HG02852 (cell line): ENCODE measurements at regions not wholly inside any gene's neighbourhood (a gene's known extent, or its start where the extent isn't known, plus 50 kb on each side); places are given as distances from the start of the nearest gene placed in this dataset.
"Not testable (repeated sequence)": the region's sequence is repeated elsewhere in the genome, so short reads cannot be mapped to it uniquely, and the experiment has no call there.

Source experiments
- ATAC-seq: cut with Tn5 transposase; IDR thresholded peaks from one replicate; pipeline ENCODE4 v1.9.1; 2021; ENCODE audit warnings: mild to moderate bottlenecking, moderate library complexity; ENCODE audit not compliant: unreplicated experiment

GRCh38 chr17:70564006-70564620, 394.8 kb downstream of the KCNJ2 start:
- ATAC-seq, result no peak

DNA sequence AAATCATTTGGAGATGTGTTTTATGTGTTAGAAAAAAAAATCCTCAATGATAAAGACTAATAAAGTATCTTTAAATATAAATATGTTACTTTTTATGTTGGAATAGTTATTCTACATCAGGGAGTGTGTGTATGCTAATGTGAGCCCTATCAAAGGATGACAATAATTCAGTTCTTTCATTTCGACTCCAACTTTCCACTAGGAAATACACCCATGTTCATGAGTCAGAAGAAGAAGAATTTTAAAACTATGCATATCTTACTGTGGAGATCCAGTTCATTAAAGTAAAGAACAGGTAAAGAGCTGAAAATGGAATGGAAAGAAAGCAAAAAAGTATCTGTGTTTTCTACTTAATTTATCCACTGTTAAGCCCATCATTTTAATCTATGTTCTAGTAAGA, 399.8 kb downstream of the KCNJ2 start:
- ATAC-seq, result no peak

DNA sequence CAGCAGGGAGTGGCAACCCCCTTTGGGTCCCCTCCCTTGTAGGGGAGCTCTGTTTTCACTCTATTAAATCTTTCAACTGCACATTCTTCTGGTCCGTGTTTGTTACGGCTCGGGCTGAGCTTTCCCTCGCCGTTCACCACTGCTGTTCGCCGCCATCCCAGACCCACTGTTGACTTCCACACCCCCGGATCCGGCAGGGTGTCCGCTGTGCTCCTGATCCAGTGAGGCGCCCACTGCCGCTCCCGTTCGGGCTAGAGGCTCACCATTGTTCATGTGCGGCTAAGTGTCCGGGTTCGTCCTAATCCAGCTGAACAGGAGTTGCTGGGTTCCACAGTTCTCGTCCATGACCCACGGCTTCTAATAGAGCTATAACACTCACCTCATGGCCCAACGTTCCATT, 408.1 kb downstream of the KCNJ2 start:
- no peak for ATAC-seq

GRCh38 chr17:70581459-70581858, 412.1 kb downstream of the KCNJ2 start:
- no peak for ATAC-seq

DNA sequence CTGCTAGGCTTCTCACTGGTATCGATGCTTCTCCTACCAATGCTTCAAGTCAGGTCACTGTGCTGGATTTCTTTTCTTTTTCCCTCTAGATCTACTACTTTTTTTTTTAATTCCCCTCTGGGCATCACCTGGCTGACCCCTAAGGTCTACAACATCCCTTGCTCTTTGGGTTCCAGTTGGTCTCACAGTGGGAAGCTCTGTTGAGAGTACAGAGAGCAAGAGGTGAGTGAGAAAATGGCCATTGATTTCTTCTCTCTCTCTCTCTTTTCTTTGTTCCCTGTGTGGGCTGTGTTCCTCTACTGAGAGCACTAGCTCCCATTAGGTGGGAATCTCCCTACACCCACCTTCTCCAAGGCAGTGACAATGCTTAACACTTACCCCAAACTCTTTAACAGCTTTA, 413.4 kb downstream of the KCNJ2 start:
- ATAC-seq, result no peak

- ATAC-seq, result no peak
Measured at GRCh38 chr17:70584255-70584654, 414.9 kb downstream of the KCNJ2 start.

- no peak for ATAC-seq
Measured at GRCh38 chr17:70588003-70588402, 418.7 kb downstream of the KCNJ2 start.

DNA sequence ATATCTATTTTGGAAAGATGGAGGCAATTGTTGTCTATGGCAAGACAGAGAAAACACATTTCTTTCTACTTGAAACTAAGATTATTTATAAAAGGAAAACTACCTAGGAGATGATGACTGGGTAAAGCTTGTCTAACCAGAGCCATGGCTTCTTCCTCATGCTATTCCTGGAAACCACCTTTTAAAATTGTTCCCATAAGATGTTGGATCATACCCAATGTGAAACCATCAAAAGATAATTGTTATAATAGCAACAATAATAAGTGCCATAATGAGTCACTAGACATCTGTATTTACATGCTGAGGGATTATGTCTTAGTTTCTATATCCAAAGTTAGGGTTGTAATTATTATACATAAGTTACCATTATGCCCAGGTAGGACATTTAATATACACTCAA, 428.4 kb downstream of the KCNJ2 start:
- no peak for ATAC-seq

DNA sequence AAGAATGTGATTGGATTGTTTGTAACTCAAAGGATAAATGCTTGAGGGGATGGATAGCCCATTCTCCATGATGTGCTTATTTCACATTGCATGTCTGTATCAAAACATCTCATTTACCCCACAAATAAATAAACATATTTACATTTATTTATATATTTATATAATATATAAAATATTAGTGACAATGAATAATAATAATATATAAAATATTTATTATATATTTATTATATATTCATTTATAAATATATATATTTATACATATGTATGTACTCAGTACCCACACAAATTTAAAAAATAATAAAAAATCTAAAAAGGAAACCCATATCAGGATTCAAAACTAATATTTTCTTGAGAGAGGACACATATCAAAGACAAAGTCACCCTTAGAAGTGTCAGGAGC, 429.9 kb downstream of the KCNJ2 start:
- ATAC-seq, result no peak

GRCh38 chr17:70599945-70600344, 430.6 kb downstream of the KCNJ2 start:
- ATAC-seq, result not testable (repeated sequence)

- ATAC-seq, result no peak
Measured at GRCh38 chr17:70603226-70603625, 433.9 kb downstream of the KCNJ2 start.

DNA sequence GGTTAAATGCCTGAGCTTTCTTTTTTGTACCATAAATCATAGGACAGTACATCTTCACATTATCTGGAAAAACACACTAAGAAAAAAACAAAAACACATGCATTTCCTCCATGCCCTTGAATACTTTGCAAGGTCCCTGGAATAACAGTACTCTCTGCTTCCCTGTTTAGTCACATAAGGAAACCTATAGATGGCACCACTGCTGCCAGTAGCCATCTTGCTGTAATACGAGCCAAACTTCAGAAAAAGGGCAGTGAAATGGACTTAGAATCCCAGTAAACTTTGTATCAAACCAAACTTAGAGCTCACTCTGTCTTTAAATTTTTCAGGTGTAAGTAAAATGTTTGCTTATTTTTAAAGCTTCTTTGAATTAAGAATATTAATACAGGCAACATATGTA, 435.5 kb downstream of the KCNJ2 start:
- no peak for ATAC-seq

- no peak for ATAC-seq
Measured at GRCh38 chr17:70606086-70606485, 436.8 kb downstream of the KCNJ2 start.

DNA sequence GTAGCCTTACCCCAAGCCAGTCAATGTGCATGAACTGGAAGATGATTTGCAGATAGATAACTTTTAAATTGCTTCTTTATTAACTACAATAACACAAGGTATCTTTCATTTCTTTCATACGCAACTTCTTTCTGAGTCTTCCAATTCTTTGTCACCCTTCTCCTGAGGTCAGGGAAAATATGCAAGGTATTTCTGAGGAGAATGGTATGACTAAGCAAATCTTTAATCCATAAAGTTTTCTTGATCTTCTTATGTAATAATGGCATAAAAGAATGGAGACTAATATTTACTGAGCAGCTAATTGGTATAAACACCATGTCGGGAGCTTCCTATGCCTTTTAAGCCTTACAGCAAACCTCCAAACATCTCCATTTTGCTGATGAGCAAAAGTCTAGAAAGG, 438.9 kb downstream of the KCNJ2 start:
- no peak for ATAC-seq

- no peak for ATAC-seq
Measured at GRCh38 chr17:70608957-70609356, 439.6 kb downstream of the KCNJ2 start.

- ATAC-seq, result no peak
Measured at GRCh38 chr17:70609566-70609965, 440.2 kb downstream of the KCNJ2 start.

DNA sequence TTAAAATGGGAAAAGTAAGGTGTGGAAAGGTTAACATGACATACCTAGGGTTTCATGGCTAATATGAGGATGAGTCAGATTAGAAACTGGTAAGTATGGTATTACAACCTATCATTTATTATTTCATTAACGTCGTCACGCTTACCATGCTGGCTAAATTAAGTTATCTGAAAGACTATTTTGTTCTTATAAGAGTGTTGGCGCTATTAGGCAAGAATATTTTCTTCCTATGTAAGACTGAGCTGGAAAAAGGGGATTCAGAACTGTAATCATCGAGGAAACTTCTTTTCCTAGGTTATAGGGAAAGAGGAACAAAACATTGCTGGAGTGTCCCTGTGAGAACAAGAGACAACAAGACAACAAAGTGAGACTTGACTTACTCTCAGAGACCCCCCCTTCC, 440.8 kb downstream of the KCNJ2 start:
- ATAC-seq, result no peak

- ATAC-seq, result no peak
Measured at GRCh38 chr17:70613681-70614080, 444.3 kb downstream of the KCNJ2 start.

DNA sequence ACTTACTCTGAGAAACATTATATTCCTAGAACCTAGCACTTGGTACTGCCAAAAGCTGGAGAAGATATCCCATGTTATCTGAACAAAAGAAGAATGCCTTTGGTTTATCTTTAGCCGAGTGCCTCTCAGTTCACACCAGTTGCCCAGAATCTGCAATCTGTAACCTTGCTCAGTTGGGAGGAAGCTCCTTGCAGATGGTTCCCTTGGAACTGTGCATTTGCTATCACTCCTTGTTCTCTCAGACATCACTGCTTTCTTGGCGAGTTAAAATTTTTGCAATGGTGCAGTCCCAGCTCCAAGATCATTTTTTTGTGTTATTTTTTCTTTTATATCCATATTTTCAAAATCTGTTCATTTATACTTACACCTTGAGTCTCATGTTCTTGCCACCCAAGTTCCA, 446.5 kb downstream of the KCNJ2 start:
- ATAC-seq, result no peak

- no peak for ATAC-seq
Measured at GRCh38 chr17:70618641-70619040, 449.3 kb downstream of the KCNJ2 start.

DNA sequence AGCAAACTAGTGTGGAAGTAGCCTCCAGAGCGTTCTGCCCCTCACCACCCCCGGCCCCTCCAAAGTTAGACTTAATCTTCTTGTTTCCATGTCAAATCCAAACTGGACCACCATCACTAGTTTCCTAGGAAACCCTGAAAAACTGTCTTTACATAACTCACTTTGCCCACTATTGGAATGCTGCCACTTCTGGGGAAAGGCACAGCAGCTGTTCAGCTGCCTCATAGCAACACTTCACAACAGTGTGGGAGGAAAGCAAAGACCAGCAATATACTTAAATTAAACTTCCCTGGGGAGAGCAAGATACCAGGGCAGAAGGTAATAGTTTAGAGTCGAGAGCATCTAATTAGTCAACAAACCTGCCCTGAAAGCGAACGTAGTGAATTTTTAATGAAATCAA, 452.2 kb downstream of the KCNJ2 start:
- no peak for ATAC-seq

GRCh38 chr17:70622368-70623260, 453.3 kb downstream of the KCNJ2 start:
- no peak for ATAC-seq
